NCI-H460 (cell line): ENCODE measurements at regions not wholly inside any gene's neighbourhood (a gene's known extent, or its start where the extent isn't known, plus 50 kb on each side); places are given as distances from the start of the nearest gene placed in this dataset.

Experiments used
- DNase-seq: peaks from one replicate; pipeline ENCODE4 v3.0.0-alpha.2; 2016; ENCODE audit warnings: low read depth; ENCODE audit errors: extremely low read depth

DNA sequence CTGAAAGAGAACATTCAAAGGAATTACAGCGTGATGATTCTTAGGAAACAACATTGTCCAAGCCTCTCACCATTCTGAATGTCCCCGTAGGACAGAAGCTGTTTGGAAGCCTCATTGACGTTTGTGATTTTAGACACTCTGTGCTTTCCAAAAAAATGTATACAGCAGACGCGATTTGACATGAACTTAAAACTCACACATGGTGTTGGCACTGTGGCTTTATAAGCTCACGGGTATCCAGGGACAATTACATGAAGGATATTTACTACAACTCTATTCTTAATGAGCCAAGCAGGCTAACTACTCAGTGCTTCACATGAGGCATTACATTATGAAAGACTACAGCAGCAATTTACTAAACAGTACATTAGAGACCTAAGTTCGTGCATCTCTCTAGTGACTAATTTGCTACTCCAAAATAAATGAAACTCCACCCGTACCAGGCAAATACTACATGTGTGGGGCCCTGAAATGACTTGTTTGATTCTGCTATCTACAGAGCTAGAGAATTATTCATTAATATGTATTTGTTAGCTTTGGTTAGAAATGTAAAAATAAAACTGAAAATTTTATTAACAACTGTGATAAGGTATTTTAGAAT lies 620.7 kb downstream of the SPRY1 start:
- no peak for DNase-seq

DNA sequence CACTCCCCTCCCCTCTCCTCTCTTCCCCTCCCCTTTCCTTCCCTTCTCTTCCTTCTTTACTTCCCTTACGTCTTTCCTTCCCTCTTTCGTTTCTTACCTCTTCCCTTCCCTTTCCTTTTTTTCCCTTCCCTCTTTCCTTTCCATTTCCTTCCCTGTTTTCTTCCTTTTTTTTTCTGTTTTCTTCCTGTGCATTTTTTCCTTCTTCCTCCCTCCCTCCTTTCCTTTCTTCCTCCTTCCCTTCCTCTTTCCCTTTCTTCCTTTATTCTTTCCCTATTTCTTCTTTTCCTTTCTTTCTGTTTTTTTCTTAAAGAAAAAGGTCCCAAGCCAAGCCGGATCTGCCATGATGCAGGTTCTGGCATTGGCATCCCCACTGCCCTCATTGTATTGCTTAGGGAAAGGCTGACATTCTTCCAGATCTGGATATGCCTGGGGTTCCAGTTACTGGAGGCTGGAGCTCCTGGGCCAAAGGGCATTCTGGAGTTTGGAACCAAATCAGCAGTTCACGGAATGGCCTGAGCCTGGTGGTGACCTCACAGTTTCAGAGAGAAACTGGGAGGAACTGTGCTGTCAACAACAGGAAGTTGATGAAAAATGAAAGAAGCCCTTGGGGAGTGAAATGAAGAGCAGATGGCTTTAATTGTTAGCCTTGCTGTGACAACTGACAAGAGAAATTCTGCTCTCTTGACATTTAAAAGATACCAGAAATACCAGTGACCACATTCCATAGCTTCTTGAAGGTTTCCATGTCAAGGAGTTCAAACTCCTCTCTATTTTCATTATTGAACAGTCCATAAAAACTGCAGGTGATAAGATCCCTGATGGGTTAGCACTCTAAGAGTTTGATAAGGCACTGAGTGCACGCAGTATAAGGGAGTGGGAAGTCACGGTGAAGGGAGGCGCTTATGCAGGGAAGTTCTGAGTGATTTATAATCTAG lies 622.1 kb downstream of the SPRY1 start:
- DNase-seq, result no peak

DNA sequence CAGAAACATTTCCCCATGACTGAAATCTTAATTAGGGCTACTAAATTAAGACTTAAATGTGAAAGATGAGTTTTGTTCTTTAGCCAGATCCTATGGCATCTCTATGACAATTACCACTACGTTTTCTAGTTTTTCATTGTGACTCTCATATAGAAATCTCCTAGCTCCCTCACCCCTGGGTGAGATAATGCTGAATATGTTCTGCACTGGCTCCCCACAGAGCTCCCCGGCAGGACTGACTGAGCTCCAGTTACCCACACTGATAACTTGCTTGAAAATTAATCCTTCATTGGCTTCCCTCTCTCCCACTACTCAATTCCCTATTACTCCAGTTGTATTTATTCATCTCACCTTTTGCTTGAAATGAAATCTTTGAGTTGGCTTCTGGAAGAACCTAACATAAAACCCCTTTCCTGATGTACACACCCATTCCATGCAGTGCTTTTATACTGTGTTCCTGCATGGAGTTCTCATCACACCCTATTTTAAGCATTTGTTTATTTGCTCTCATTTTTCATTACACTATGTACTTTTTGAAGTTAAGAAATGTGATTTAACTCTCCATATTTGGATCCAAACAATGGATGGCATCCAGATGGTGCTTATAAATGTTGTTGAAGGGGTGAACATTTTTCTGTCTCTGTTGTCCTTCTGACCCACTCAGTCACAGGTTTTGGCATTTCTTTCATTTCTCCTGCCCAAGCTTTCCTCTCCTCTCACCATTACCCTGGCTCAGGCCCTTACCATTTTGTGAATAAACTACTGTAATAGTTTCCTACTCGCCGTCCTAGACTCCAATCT lies 623.4 kb downstream of the SPRY1 start:
- no peak for DNase-seq

DNA sequence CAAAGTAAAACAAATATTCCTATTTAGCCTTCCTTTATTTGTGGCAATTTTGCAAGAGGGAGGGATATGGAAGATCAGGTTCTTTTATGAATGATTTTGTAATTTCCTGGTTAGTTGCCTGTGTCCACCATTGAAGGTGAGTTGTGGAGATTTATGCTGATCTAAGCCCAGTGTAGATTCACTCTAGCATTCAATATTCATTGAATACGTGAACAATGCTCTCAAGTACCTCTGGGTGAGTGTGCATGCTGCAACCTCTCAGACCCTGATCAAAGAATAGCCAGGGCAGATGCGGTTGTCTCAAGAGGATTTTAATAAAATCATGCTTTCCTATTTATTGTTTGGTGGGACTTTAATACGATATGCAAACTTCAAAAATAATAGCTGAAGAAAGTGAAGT lies 628.4 kb downstream of the SPRY1 start:
- DNase-seq, result no peak

DNA sequence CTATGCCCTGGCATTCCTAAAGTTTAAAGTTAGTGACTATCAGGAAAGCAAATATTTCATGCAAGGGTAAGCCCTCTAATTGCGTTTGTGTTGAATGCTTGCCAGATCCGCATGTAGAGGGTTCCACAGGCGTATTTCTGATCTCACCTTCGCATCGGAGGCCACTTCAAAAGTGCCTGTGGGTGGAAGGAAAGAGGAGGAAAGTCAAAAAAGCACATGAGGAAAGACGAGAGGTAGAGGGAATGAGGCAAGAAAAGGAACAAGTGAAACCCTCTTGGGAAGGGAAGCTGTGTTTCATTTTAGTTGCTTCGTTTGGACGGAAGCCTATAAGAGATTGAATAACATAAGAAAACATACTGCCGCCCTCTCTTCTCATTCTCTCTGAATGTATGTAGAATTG lies 628.8 kb downstream of the SPRY1 start:
- no peak for DNase-seq

DNA sequence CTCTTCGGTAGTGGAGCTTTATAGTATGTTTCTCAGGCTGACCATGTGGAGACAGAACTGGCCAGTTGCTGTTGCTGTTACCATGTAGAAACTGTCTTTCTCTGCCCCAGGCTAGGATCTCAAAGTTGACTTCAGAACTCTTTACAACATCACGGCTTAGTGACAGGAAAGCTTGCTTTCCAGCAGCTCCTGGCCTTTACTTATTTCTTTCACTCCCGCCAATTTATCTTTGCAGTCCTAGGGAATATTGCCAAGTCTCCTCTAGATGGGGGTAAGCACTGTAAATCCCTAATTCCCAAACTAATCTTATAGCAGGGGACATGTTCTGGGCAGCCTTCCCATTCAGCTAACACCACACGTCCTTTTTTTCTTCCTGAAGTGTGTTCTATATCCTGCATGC lies 631.6 kb downstream of the SPRY1 start:
- no peak for DNase-seq

DNA sequence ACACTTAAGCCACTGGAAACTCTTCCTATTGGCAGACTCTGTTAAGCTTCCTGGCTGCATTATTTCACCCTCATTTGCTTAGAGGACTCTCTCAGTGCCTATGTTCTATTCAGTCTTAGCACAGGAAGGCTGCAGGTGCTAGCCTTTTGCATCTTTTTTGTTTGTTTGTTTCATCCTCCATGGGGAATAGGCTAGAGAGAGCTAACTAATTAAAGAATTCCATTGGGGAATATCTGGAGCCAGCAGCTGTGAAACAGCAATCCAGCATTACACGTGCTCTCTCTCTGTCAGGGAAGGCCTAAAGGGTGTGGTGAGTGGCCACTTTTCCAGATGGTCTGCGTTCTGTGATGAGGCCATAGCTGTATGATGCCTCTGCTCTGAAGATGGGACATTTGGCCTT lies 633.6 kb downstream of the SPRY1 start:
- no peak for DNase-seq

DNA sequence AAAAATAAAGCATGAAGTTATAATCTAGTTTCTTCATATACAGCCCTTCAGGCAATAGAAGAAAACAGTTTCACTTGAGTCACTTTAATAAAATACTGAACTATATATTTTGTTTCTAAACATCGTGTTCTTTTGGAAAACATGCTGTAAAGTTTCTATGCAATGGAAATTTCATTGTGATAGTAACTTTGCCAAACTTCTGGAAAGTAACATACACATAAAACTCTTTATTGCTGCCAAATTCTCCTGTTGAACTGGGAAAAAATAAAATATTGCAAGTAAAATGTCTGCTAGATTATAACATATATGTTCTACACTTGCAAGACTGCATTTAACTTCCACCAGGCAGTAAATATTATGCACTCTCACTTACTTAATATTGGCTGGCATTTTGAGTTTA lies 635.4 kb downstream of the SPRY1 start:
- DNase-seq, result no peak

DNA sequence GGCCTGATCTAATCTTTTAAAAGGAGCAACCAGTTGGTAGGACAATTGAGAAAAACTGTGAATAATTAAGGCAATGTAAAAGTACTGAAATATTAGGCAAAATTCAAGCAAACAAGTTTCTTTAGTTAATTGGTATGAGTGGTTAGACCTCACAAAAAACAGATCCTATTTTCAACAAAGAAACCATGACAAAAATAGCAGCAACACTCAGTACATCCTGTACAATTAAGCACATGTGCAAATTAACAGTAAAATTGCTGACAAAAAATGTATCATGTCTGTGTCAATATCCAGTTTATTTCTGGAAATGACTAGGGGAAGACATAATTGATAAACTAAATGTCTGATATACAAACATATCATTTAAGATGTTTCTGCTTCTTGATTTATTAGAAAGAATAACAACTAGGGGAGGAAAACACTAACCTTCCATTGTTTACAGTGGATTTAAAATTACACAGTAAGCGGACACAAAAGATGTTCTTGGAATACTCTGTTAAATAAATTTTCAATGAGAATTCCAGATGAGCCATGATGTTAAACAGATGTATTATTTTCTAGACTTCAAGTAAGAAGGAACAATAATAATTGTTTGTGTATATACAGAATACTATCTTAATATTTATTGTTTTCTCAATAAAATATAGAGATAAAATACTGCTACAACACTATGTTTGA lies 638.9 kb downstream of the SPRY1 start:
- no peak for DNase-seq

DNA sequence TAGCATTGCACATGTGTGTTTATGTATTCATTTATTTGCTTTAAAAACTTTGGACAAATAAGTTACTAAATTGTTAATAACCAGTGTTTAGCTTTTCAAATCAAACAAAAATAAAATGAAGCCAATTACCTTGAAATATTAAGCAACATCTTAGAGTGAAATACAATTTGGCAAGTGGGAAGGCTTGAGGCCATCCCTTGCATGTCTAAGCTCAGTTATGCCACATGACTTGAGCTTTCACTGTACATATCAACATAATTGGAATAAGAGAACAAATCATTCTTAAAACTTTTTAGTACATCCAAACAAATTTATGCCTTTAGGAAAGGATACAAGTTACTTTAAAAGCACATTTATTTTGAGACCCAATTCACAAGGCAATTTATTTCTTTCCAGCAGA lies 640.6 kb downstream of the SPRY1 start:
- no peak for DNase-seq

DNA sequence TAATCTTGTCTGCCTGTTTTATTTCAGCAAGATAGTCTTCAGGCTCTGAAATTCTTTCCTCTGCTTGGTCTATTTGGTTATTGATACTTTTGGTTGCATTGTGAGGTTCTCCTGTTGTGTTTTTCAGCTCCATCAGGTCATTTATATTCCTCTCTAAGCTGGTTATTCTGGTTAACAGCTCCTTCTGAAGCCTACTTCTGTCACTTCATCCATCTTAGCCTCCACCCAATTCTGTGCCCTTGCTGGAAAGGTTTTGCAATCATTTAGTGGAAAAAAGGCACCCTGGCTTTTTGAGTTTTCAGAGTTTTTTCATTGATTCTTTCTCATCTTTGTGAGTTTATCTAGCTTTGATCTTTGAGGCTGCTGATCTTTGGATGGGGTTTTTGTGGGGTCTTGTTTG lies 647.7 kb downstream of the SPRY1 start:
- no peak for DNase-seq

DNA sequence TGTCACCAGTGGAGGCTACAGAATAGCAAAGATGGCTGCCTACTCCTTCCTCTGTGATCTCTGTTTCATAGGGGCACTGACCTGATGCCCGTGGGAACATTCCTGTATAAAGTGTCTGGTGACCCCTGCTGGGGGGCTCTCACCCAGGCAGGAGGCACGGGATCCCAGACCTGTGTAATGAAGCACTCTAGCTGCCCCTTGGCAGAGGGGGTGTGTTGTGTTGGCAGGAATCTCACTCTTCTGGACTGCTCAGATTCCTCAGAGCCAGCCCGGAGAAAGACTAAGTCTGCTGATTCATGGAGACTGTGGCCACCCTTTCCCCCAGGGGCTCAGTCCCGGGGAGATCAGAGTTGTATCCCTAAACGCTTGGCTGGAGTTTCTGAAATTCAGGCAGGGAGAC lies 648.3 kb downstream of the SPRY1 start:
- DNase-seq, result no peak

DNA sequence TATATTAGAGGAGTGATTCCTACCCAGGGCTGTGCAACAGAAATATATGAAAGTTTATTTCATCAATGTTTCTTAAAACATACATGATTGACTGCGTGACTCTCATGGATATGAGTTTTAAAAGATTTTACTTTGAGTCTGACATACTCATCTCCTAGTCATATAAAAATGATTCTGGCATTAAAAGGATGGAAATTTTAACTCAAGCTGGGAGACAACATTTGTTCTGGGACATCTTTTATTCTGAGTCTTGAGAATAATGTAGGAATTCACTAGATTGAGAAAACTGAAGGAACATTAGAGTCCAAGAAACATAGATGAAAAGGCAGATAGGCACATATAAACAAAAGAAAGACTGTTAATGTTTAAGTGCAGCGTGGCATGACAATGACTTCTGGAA lies 649.6 kb downstream of the SPRY1 start:
- DNase-seq, result no peak

DNA sequence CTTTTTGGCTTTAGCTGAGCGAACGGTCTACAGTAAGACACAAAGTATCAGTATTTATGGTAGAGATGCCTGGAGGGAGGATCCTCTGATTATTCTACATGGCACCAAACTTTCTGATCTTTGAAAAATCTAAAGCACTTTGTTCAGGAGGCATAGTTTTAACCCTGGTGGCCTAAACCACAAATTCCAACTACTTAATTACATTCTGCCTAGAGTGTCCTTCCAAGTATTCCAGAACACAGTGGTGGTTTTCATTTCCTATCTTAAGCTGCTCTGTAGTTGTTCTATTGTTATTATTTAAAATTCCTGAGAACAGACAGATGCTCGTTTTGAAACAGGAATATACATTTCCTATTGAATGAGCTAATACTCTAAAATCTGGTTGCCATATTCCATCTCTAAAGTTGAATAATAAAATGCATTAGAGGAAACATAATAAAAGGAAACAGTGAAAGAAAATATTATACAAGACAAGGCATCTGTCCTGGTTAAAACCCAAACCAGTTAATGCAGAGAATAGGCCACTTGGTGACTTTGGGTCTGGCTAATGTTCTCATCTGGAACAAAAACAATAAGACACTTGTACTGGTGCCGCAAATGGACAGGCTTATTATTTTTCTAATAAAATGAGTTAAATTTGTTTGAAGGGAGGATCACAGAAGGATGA lies 657.4 kb downstream of the SPRY1 start:
- no peak for DNase-seq

DNA sequence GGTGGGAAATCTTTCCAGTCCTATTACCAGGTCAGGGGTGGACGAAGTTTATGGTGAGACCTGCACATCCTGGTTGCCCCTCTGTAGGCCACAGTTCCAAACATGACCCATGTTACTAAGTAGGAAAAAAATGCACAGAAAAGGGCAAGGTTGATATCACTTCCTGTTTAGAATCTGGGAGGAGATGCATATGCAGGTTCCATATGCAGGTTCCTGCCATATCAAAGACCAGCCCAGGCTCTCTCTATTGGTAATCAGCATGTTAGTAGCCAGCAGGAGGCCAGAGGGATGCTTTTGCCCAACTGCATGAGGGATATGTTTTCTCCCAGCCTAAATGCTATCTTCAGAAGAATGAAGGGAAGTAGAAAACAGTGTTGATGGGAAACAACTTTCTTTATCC lies 657.2 kb downstream of the ANKRD50 start:
- no peak for DNase-seq

DNA sequence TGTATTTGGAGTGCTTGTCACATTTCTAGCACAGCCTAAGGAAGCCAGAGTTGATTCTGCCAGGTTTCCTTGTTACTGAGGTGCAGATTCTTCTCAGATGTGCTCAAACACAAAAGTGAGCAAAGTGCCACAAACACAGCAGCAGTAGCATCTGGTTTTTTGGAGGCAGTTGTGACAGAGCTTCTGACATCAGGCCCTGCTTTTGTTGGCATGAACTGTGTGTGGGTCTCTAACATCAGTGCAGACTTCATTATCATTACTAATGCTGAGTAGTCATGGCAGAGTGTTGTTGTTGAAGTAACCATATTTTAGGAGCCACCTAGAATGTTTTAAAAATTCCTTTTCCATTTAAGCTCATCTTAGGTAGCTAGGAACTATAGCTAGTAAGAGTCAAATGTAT lies 656.6 kb downstream of the ANKRD50 start:
- no peak for DNase-seq

DNA sequence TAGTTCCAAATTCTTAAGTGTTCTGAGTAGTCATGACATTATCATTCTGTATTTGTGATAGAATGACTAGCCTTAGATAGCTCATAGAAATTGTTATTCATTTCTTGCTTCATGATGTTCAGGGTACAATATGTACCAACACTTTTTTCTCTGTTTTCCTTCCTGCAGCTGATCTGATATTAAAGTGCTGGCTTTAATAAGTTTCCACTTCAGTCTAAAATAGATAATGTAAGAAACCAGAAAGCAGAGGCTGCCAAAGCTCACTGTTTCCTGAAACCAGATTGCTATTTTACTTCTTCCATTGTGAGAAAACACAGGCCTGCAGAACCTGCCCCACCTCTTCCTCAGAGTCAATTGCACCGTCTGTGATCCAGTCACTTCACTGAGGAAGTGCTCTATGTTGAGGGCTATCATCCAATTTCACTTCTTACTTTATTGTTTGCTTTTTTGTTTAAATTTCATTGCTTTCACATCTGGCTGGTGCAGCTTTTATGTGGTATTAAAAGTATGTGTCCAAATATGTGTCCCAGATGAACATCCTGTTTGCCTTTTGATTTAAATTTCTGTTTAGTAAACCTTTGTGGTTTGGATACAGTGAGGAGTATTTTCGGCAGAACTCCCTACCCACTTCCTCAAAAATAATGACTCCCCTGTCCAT lies 652.1 kb downstream of the ANKRD50 start:
- no peak for DNase-seq

DNA sequence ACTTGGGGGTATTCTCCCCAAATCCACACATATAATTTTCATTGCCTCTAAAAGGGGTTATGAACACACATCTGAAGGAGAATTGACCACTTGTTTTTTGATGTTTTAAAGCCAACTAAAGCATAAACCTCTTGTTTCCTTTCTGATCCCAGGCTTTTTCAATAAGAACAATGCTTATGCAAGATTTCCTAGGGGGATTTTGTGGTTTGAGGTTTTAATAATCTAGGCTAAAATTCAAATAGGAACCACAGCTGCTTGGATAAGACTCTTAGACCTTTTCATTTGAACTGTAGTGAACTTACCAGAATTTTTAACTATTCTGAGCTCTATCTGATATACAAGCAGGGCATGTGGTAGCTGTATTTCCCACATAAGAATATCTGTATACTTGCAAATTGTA lies 651.1 kb downstream of the ANKRD50 start:
- DNase-seq, result no peak

DNA sequence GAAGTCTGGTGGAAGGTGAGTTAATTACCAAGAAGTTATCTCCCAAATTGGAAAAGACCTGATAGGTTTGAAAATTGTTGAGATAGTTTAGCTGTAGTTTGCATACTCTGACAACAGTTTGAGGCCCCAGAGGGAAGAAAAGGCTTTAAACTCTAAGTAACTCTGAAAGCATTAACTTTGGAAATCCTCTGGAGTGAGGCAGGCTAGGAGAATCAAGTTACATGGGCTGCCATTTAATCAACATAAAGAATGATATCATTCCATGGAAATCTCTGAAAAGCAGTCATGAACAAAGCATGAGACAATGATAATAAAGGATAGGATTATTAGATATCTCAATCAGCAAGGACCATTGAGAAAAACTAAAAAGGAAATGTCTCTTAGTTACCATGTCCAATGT lies 647.1 kb downstream of the ANKRD50 start:
- no peak for DNase-seq

DNA sequence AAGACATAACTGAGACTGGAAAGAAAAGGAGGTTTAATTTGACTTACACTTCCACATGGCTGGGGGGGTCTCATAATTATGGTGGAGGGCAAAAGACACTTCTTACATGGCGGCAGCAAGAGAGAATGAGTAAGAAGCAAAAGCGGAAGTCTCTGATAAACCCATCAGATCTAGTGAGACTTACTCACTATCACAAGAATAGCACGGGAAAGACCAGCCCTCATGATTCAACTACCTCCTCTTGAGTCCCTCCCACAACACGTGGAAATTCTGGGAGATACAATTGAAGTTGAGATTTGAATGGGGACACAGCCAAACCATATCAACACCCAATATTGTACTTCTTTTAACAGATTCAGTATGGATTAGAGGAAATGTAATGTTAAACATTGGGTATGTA lies 646.6 kb downstream of the ANKRD50 start:
- DNase-seq, result no peak
